Fibroblast of pulmonary artery (primary cell): ENCODE measurements at regions not wholly inside any gene's neighbourhood (a gene's known extent, or its start where the extent isn't known, plus 50 kb on each side); places are given as distances from the start of the nearest gene placed in this dataset.

Experiments
- DNase-seq: peaks from one replicate; pipeline ENCODE4 v3.0.0-alpha.2; 2010; ENCODE audit warnings: low read depth
- H3K4me3 ChIP-seq: replicated peaks from 2 replicates; pipeline ENCODE4 v1.5.1; 2011; ENCODE audit warnings: low read depth, mild to moderate bottlenecking, control low read depth, low read length, moderate library complexity
- TF ChIP-seq, protein P1 (sequence below): IDR thresholded peaks from 2 replicates; pipeline ENCODE4 v1.5.1; 2011; ENCODE audit warnings: mild to moderate bottlenecking, control low read depth, low read length, inconsistent platforms; ENCODE audit errors: missing control alignments

- DNase-seq, result no peak
- TF ChIP-seq, protein P1, sequence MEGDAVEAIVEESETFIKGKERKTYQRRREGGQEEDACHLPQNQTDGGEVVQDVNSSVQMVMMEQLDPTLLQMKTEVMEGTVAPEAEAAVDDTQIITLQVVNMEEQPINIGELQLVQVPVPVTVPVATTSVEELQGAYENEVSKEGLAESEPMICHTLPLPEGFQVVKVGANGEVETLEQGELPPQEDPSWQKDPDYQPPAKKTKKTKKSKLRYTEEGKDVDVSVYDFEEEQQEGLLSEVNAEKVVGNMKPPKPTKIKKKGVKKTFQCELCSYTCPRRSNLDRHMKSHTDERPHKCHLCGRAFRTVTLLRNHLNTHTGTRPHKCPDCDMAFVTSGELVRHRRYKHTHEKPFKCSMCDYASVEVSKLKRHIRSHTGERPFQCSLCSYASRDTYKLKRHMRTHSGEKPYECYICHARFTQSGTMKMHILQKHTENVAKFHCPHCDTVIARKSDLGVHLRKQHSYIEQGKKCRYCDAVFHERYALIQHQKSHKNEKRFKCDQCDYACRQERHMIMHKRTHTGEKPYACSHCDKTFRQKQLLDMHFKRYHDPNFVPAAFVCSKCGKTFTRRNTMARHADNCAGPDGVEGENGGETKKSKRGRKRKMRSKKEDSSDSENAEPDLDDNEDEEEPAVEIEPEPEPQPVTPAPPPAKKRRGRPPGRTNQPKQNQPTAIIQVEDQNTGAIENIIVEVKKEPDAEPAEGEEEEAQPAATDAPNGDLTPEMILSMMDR, result no peak
- H3K4me3 ChIP-seq, result no peak overlapping the region
Measured at GRCh38 chr16:13436641-13437412, 483.1 kb upstream of the ERCC4 start.

- H3K4me3 ChIP-seq, result no peak overlapping the region
- TF ChIP-seq, protein P1, result no peak
- no peak for DNase-seq
Measured at GRCh38 chr16:13437413-13437795, 482.6 kb upstream of the ERCC4 start.

- no peak for DNase-seq
- TF ChIP-seq, protein P1, result no peak
- no peak overlapping the region for H3K4me3 ChIP-seq
Measured at GRCh38 chr16:13438064-13438463, 481.9 kb upstream of the ERCC4 start.

DNA sequence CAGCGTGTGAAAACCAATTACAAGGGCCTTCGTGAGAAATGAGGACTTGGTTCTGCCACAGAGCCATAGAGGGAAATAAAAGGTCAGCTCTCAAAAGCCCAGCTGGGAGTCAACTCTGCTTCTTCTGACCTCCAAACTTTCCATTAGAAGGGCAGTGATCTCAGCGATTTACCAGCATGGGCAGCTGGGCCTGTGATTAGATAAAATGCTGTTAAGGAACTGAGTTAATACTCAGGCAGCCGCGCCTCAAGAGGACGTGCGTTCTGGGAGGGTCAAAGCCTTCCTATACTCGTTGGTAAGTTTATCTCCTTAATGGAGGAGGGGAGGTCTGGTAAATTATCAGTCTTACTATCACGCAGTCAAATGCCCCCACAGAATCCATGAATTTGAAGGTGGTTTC lies 480.2 kb upstream of the ERCC4 start:
- TF ChIP-seq, protein P1, result no peak
- no peak overlapping the region for H3K4me3 ChIP-seq
- no peak for DNase-seq

DNA sequence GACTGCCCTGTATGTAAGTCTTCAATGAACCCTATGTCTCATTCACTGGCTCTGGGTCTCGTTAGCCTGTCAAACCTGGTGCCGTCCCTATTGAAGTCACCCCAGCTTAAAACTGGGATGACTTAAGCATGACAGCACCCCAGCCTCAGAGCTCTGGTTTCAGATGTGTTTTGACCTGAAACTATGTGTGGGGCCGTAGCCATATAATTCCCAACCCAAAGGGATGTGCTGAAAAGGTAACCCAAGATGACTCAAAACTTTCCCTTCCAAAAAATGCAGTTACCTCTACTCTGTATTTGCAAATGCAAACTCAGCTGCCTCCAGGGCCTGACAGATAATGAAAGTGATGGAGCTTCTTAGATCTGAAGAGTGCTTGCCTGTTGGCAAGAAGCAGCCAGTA lies 478.3 kb upstream of the ERCC4 start:
- no peak for DNase-seq
- TF ChIP-seq, protein P1, result no peak
- H3K4me3 ChIP-seq, result no peak overlapping the region

DNA sequence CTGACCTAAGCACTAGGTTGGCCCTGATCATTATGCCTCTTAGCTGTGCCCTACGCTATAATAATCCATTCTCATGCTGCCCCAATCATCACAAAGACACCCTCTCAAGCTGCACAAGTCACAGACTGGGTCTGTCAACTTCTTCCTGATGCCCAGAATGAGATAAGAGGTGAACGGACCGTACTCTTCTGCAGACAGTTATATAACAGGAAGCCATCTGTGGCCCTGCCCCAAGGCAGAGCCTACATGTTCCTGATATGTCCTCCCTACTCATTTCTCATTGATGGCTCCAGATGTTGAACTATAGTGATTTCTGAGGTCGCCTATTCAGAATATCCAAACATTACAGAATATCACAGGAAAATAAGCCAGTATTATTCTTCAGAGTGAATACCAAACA lies 471.6 kb upstream of the ERCC4 start:
- TF ChIP-seq, protein P1, result no peak
- H3K4me3 ChIP-seq, result no peak overlapping the region
- no peak for DNase-seq

DNA sequence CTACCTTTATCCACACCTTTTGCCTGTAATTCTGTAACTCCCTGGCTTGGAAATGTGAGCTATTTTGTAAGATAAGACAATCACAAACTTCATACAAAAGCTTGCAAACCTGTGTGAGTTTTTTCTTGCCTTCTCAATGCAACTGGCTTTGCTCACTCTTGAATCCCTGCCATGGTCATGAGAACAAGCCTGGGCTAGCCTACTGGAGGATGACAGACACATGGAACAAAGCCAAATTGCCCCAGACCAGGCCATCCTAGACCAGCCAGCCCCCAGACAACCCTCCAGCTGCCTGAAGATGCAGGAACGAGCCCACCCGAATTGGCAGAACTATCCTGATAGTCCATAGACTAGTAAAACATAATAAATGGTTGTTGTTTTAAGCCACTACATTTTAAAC lies 466.6 kb upstream of the ERCC4 start:
- DNase-seq, result peak; percentile 1
- H3K4me3 ChIP-seq, result no peak overlapping the region

More for the DNA sequence above, 466.6 kb upstream of the ERCC4 start:
- TF ChIP-seq, protein P1, result no peak
